GM23248 (cell line): ENCODE measurements at regions not wholly inside any gene's neighbourhood (a gene's known extent, or its start where the extent isn't known, plus 50 kb on each side); places are given as distances from the start of the nearest gene placed in this dataset.

ENCODE experiments used
- EZH2 ChIP-seq: fragments of 200-600 bp; sonication (generic); IDR thresholded peaks from 2 replicates; pipeline ENCODE4 v1.6.1; 2018; ENCODE audit warnings: antibody characterized with exemption, mild to moderate bottlenecking; ENCODE audit not compliant: insufficient read depth, poor library complexity, severe bottlenecking
- EZH2phosphoT487 ChIP-seq: fragments of 200-600 bp; sonication (generic); IDR thresholded peaks from 2 replicates; pipeline ENCODE4 v1.6.1; 2018; ENCODE audit warnings: antibody characterized with exemption, moderate library complexity, mild to moderate bottlenecking, low read depth; ENCODE audit not compliant: insufficient read depth

GRCh38 chr9:118121361-118121760, 417.2 kb downstream of the TLR4 start:
- TF ChIP-seq EZH2 (no peak), EZH2phosphoT487 (no peak)
